ENCODE measurements at regions not wholly inside any gene's neighbourhood (a gene's known extent, or its start where the extent isn't known, plus 50 kb on each side); places are given as distances from the start of the nearest gene placed in this dataset.

DNA sequence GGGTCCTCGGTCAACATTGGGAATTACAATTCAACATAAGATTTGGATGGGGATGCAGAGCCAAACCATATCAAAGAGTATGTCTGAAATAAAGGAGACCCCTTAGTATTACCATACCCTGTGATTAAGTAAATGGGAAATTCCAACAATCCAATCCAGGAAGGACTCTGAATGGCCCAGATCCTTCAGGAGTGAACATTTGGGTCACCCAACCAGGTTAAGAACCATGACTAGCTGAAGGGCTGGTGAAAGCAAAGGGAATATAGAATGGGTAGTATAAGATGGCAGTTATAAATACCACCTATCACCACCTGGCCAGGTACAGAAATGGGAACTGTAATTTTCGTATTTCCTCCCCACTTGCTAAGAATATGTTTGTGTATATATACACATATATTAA, 114.4 kb upstream of the CCDC196 start:
- TF ChIP-seq, protein P1, sequence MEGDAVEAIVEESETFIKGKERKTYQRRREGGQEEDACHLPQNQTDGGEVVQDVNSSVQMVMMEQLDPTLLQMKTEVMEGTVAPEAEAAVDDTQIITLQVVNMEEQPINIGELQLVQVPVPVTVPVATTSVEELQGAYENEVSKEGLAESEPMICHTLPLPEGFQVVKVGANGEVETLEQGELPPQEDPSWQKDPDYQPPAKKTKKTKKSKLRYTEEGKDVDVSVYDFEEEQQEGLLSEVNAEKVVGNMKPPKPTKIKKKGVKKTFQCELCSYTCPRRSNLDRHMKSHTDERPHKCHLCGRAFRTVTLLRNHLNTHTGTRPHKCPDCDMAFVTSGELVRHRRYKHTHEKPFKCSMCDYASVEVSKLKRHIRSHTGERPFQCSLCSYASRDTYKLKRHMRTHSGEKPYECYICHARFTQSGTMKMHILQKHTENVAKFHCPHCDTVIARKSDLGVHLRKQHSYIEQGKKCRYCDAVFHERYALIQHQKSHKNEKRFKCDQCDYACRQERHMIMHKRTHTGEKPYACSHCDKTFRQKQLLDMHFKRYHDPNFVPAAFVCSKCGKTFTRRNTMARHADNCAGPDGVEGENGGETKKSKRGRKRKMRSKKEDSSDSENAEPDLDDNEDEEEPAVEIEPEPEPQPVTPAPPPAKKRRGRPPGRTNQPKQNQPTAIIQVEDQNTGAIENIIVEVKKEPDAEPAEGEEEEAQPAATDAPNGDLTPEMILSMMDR (IDR thresholded peaks at IDR 0.05 in 2 of 3, conservative IDR thresholded peaks at IDR 0.05 in 1 of 3; ENCODE audit: control insufficient read depth in 2 of 3, extremely low read depth in 1 of 3, insufficient read depth in 1 of 3, low read depth in 3 of 3, low read length in 3 of 3), result no peak
- TF ChIP-seq POLR2A (IDR thresholded peaks at IDR 0.05; ENCODE audit: low read depth, low read length), result no peak
- TF ChIP-seq, protein P2, sequence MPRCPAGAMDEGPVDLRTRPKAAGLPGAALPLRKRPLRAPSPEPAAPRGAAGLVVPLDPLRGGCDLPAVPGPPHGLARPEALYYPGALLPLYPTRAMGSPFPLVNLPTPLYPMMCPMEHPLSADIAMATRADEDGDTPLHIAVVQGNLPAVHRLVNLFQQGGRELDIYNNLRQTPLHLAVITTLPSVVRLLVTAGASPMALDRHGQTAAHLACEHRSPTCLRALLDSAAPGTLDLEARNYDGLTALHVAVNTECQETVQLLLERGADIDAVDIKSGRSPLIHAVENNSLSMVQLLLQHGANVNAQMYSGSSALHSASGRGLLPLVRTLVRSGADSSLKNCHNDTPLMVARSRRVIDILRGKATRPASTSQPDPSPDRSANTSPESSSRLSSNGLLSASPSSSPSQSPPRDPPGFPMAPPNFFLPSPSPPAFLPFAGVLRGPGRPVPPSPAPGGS (IDR thresholded peaks at IDR 0.05; ENCODE audit: borderline replicate concordance, insufficient read depth, low read depth, low read length, poor library complexity, severe bottlenecking), result no peak
- TF ChIP-seq, protein P3, sequence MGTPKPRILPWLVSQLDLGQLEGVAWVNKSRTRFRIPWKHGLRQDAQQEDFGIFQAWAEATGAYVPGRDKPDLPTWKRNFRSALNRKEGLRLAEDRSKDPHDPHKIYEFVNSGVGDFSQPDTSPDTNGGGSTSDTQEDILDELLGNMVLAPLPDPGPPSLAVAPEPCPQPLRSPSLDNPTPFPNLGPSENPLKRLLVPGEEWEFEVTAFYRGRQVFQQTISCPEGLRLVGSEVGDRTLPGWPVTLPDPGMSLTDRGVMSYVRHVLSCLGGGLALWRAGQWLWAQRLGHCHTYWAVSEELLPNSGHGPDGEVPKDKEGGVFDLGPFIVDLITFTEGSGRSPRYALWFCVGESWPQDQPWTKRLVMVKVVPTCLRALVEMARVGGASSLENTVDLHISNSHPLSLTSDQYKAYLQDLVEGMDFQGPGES (IDR thresholded peaks at IDR 0.05), result no peak
- TF ChIP-seq EGR1 (IDR thresholded peaks at IDR 0.05; ENCODE audit: borderline replicate concordance in 1 of 2, low read depth in 2 of 2, low read length in 2 of 2), result no peak
- TF ChIP-seq, protein P4, sequence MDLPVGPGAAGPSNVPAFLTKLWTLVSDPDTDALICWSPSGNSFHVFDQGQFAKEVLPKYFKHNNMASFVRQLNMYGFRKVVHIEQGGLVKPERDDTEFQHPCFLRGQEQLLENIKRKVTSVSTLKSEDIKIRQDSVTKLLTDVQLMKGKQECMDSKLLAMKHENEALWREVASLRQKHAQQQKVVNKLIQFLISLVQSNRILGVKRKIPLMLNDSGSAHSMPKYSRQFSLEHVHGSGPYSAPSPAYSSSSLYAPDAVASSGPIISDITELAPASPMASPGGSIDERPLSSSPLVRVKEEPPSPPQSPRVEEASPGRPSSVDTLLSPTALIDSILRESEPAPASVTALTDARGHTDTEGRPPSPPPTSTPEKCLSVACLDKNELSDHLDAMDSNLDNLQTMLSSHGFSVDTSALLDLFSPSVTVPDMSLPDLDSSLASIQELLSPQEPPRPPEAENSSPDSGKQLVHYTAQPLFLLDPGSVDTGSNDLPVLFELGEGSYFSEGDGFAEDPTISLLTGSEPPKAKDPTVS (IDR thresholded peaks at IDR 0.05; ENCODE audit: low read depth, low read length), result no peak
- no peak for TF ChIP-seq SRF (IDR thresholded peaks at IDR 0.05; ENCODE audit: low read depth in 2 of 2, low read length in 2 of 2)
- TF ChIP-seq FOS (IDR thresholded peaks at IDR 0.05; ENCODE audit: borderline replicate concordance, extremely low read depth, insufficient read length), result no peak
- TF ChIP-seq, protein P5, sequence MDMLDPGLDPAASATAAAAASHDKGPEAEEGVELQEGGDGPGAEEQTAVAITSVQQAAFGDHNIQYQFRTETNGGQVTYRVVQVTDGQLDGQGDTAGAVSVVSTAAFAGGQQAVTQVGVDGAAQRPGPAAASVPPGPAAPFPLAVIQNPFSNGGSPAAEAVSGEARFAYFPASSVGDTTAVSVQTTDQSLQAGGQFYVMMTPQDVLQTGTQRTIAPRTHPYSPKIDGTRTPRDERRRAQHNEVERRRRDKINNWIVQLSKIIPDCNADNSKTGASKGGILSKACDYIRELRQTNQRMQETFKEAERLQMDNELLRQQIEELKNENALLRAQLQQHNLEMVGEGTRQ (IDR thresholded peaks at IDR 0.05; ENCODE audit: borderline replicate concordance, low read depth, low read length), result no peak

Data from GM12878 (cell line).